HG02571 (cell line): ENCODE measurements at regions not wholly inside any gene's neighbourhood (a gene's known extent, or its start where the extent isn't known, plus 50 kb on each side); places are given as distances from the start of the nearest gene placed in this dataset.
"Not testable (repeated sequence)": the region's sequence is repeated elsewhere in the genome, so short reads cannot be mapped to it uniquely, and the experiment has no call there.

Experiments used
- ATAC-seq: cut with Tn5 transposase; IDR thresholded peaks from one replicate; pipeline ENCODE4 v1.9.1; 2021; ENCODE audit warnings: mild to moderate bottlenecking, moderate library complexity; ENCODE audit not compliant: unreplicated experiment

- ATAC-seq = not testable (repeated sequence)
Observed at GRCh38 chr10:78096486-78096885, 62.8 kb downstream of the RPS24 start.

- ATAC-seq = not testable (repeated sequence)
Observed at GRCh38 chr10:78102593-78102992, 68.9 kb downstream of the RPS24 start.

- ATAC-seq = no peak
Observed at GRCh38 chr10:78109210-78109609, 75.5 kb downstream of the RPS24 start.

GRCh38 chr10:78115135-78115853 is 81.6 kb downstream of the RPS24 start:
- no peak for ATAC-seq

- ATAC-seq = no peak
Observed at GRCh38 chr10:78116361-78116760, 82.7 kb downstream of the RPS24 start.

- no peak for ATAC-seq
Observed at GRCh38 chr10:78118591-78118990, 84.9 kb downstream of the RPS24 start.

GRCh38 chr10:78121801-78122200 is 88.1 kb downstream of the RPS24 start:
- no peak for ATAC-seq

GRCh38 chr10:78124167-78124566 is 90.5 kb downstream of the RPS24 start:
- ATAC-seq = no peak

- no peak for ATAC-seq
Observed at GRCh38 chr10:78129211-78129610, 95.5 kb downstream of the RPS24 start.

GRCh38 chr10:78130966-78131710 is 97.5 kb downstream of the RPS24 start:
- no peak for ATAC-seq

GRCh38 chr10:78134773-78135306 is 101.2 kb downstream of the RPS24 start:
- ATAC-seq = no peak

GRCh38 chr10:78137147-78137546 is 103.5 kb downstream of the RPS24 start:
- no peak for ATAC-seq

GRCh38 chr10:78139341-78139740 is 105.7 kb downstream of the RPS24 start:
- no peak for ATAC-seq

GRCh38 chr10:78140066-78140630 is 106.5 kb downstream of the RPS24 start:
- ATAC-seq = no peak

- ATAC-seq = no peak
Observed at GRCh38 chr10:78143576-78143975, 109.9 kb downstream of the RPS24 start.

GRCh38 chr10:78146200-78146599 is 112.5 kb downstream of the RPS24 start:
- no peak for ATAC-seq

GRCh38 chr10:78147202-78147601 is 113.5 kb downstream of the RPS24 start:
- ATAC-seq = no peak

GRCh38 chr10:78148216-78148960 is 114.7 kb downstream of the RPS24 start:
- no peak for ATAC-seq

GRCh38 chr10:78148961-78149612 is 115.4 kb downstream of the RPS24 start:
- ATAC-seq = no peak

GRCh38 chr10:78150756-78151155 is 117.1 kb downstream of the RPS24 start:
- ATAC-seq = no peak

- ATAC-seq = no peak
Observed at GRCh38 chr10:78155722-78156121, 122.1 kb downstream of the RPS24 start.
